ENCODE measurements at regions not wholly inside any gene's neighbourhood (a gene's known extent, or its start where the extent isn't known, plus 50 kb on each side); places are given as distances from the start of the nearest gene placed in this dataset.

DNA sequence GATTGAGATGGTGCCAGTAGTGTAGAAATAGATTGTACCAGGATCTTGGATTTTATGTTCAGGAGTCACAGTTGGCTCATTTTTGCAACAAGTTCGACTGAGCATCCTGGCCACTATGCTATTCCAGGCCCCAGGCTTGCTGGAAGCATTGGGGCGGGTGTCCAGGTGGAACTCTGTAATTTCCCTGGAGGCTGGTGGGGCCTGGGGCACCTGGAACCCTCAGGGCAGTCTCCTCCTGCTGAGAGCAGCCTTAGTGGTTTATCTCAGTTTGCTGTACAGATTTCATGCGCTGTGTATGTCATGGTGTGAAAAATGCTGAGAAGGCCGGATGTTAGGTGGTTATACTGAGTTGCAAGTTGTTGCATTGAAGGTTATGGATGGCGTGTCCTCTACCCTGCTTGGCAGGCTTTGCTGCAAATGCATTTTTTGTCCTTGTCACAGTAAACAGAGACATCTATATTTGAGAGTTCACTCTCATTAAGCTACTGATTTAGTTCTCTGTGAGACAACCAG is 135.1 kb upstream of the MYLIP start:
- TF ChIP-seq, protein P1, sequence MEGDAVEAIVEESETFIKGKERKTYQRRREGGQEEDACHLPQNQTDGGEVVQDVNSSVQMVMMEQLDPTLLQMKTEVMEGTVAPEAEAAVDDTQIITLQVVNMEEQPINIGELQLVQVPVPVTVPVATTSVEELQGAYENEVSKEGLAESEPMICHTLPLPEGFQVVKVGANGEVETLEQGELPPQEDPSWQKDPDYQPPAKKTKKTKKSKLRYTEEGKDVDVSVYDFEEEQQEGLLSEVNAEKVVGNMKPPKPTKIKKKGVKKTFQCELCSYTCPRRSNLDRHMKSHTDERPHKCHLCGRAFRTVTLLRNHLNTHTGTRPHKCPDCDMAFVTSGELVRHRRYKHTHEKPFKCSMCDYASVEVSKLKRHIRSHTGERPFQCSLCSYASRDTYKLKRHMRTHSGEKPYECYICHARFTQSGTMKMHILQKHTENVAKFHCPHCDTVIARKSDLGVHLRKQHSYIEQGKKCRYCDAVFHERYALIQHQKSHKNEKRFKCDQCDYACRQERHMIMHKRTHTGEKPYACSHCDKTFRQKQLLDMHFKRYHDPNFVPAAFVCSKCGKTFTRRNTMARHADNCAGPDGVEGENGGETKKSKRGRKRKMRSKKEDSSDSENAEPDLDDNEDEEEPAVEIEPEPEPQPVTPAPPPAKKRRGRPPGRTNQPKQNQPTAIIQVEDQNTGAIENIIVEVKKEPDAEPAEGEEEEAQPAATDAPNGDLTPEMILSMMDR (IDR thresholded peaks at IDR 0.05): no peak
- no peak for TF ChIP-seq POLR2A (IDR thresholded peaks at IDR 0.05)

Measured in uterus (tissue), 2 donors.